ENCODE measurements at regions not wholly inside any gene's neighbourhood (a gene's known extent, or its start where the extent isn't known, plus 50 kb on each side); places are given as distances from the start of the nearest gene placed in this dataset.

DNA sequence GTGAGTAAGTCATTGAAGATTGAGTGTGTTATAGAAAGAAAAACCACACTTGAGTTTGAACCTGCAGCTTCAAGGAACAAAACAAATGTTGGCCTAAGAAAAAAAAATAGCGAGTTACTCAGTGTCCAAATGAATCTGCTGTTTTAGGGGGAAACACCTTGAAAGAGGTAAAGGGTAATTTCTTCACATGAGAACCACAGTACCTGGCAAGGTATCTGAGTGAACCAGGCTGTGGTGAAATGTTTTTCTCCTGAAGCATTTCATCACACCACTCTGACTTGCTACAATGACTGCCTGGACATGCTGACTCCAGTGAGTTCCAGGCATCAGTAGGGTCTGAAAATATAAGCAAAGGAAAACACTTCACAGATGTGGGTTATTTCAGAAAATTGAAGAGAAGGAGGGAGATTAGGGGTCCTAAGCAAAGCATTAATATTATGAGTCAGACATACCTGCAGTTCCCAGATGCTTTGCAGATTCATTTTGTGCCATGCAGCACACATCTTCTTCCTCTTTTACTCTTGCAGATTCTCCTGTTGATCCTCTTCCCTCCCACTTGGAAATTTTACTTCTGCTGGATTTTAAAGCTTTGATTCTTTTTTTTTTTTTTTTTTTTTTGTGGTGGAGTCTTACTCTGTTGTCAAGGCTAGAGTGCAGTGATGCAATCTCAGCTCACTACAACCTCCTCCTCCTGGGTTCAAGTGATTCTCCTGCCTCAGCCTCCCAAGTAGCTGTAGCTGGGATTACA lies 206.2 kb upstream of the SGK1 start:
- TF ChIP-seq, protein P1, sequence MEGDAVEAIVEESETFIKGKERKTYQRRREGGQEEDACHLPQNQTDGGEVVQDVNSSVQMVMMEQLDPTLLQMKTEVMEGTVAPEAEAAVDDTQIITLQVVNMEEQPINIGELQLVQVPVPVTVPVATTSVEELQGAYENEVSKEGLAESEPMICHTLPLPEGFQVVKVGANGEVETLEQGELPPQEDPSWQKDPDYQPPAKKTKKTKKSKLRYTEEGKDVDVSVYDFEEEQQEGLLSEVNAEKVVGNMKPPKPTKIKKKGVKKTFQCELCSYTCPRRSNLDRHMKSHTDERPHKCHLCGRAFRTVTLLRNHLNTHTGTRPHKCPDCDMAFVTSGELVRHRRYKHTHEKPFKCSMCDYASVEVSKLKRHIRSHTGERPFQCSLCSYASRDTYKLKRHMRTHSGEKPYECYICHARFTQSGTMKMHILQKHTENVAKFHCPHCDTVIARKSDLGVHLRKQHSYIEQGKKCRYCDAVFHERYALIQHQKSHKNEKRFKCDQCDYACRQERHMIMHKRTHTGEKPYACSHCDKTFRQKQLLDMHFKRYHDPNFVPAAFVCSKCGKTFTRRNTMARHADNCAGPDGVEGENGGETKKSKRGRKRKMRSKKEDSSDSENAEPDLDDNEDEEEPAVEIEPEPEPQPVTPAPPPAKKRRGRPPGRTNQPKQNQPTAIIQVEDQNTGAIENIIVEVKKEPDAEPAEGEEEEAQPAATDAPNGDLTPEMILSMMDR (IDR thresholded peaks at IDR 0.05) = no peak

- TF ChIP-seq, protein P1 (IDR thresholded peaks at IDR 0.05) = no peak
Measured at GRCh38 chr6:134523051-134523450, 205.1 kb upstream of the SGK1 start.

GRCh38 chr6:134521116-134521501 lies 203.2 kb upstream of the SGK1 start:
- TF ChIP-seq, protein P1 (IDR thresholded peaks at IDR 0.05) = no peak

DNA sequence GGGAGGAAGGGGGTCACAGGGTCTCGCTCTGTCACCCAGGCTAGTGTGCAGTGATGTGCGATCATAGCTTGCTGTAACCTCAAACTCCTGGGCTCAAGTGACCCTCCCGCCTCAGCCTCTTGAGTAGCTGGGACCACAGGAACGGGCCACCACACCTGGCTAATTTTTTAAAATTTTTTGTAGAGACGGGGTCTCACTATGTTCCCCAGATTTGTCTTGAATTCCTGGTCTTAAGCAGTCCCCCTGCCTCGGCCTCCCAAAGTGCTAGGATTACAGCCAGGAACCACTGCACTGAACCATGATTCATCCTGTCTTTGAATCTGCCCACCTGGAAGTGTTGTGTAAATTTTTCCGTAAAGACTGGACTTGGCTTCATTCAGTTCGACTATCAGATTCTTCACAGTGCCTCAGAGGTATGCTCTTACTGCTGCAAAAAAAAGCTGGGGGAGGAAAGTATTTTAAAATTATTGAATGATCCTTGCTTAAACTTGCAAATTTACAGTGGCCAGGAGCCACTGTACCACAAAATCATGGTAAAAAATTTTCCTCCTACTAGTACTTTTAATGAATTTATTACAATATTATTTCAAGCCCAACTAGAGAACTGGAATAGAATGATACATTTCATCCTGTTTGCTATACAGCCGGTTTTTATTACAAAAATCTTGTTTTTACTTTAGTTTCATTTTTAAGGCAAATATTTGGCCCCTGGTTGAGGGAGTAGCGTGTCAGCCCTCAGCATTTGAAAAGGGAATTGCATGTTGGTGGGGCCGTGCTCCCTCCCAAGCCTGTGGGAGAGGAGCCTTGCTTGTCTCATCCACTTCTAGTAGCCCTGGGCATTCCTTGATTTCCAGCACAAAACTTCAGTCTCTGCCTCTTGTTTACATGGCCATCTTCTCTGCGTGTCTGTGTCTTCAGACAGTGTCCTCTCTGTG lies 202.5 kb upstream of the SGK1 start:
- TF ChIP-seq, protein P1 (IDR thresholded peaks at IDR 0.05) = no peak

GRCh38 chr6:134519465-134519864 lies 201.6 kb upstream of the SGK1 start:
- TF ChIP-seq, protein P1 (IDR thresholded peaks at IDR 0.05) = no peak

GRCh38 chr6:134517868-134518267 lies 200.0 kb upstream of the SGK1 start:
- TF ChIP-seq, protein P1 (IDR thresholded peaks at IDR 0.05) = no peak

DNA sequence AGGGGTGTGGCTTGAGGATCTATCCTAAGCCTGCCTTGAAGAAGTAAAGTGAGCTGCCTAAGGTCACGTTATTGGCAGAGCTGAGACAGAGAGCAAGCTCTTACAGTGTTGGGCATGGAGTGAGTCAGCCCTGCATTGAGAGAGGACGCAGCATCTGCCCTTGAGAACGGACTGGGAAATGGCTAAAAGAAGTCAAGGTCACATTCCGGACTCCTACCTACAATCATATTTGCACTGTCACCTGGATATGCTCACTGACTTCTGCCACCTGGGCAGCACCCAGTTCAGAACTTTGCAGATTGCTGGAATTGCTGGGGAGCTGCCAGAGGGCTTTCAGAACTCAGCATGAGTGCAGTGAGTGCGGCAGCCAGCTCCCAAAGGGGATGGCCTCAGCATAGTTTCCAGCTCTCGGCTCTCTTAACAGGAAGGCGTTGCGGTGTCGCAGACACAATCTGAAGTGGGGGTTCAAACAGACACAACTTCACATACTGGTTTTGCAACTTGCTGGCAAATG lies 199.3 kb upstream of the SGK1 start:
- TF ChIP-seq, protein P1 (IDR thresholded peaks at IDR 0.05) = no peak

All from LNCAP (cell line).